Hematopoietic multipotent progenitor cell treated with erythropoietin and hydrocortisone succinate and interleukin-3 and kit ligand, for 4 days (in vitro differentiated cells): ENCODE measurements at regions not wholly inside any gene's neighbourhood (a gene's known extent, or its start where the extent isn't known, plus 50 kb on each side); places are given as distances from the start of the nearest gene placed in this dataset.
"Not testable (repeated sequence)": the region's sequence is repeated elsewhere in the genome, so short reads cannot be mapped to it uniquely, and the experiment has no call there.

Source experiments
- DNase-seq: peaks from one replicate; pipeline ENCODE4 v3.0.0-alpha.2; 2015

GRCh38 chrX:77003956-77004355 is 443.2 kb upstream of the FGF16 start:
- peak; percentile 75 for DNase-seq

GRCh38 chrX:77009691-77010090 is 437.5 kb upstream of the FGF16 start:
- no peak for DNase-seq

- peak; percentile 8 for DNase-seq
Measured at GRCh38 chrX:77014377-77015372, 432.5 kb upstream of the FGF16 start.

- DNase-seq: no peak
Measured at GRCh38 chrX:77017093-77017492, 430.1 kb upstream of the FGF16 start.

GRCh38 chrX:77046180-77046810 is 400.9 kb upstream of the FGF16 start:
- not testable (repeated sequence) for DNase-seq

- no peak for DNase-seq
Measured at GRCh38 chrX:77060572-77060971, 386.6 kb upstream of the FGF16 start.

GRCh38 chrX:77061022-77061421 is 386.2 kb upstream of the FGF16 start:
- no peak for DNase-seq

GRCh38 chrX:77061545-77061944 is 385.6 kb upstream of the FGF16 start:
- no peak for DNase-seq

GRCh38 chrX:77065896-77066295 is 381.3 kb upstream of the FGF16 start:
- DNase-seq: no peak

GRCh38 chrX:77070202-77070918 is 376.8 kb upstream of the FGF16 start:
- DNase-seq: peak; percentile 47

GRCh38 chrX:77076896-77077295 is 370.3 kb upstream of the FGF16 start:
- DNase-seq: no peak

- DNase-seq: not testable (repeated sequence)
Measured at GRCh38 chrX:77081237-77081636, 366.0 kb upstream of the FGF16 start.

- DNase-seq: no peak
Measured at GRCh38 chrX:77085372-77085771, 361.8 kb upstream of the FGF16 start.

- no peak for DNase-seq
Measured at GRCh38 chrX:77087529-77088169, 359.5 kb upstream of the FGF16 start.

GRCh38 chrX:77088233-77088632 is 359.0 kb upstream of the FGF16 start:
- DNase-seq: no peak

GRCh38 chrX:77114501-77114900 is 332.7 kb upstream of the FGF16 start:
- no peak for DNase-seq

GRCh38 chrX:77118686-77119085 is 328.5 kb upstream of the FGF16 start:
- no peak for DNase-seq

- no peak for DNase-seq
Measured at GRCh38 chrX:77119706-77120105, 327.5 kb upstream of the FGF16 start.

- DNase-seq: not testable (repeated sequence)
Measured at GRCh38 chrX:77123917-77124316, 323.3 kb upstream of the FGF16 start.

GRCh38 chrX:77127571-77127970 is 319.6 kb upstream of the FGF16 start:
- DNase-seq: not testable (repeated sequence)

GRCh38 chrX:77143907-77144306 is 303.3 kb upstream of the FGF16 start:
- no peak for DNase-seq

GRCh38 chrX:77160301-77160700 is 286.9 kb upstream of the FGF16 start:
- DNase-seq: peak; percentile 1

- no peak for DNase-seq
Measured at GRCh38 chrX:77162777-77163176, 284.4 kb upstream of the FGF16 start.
